GM13976 (cell line): ENCODE measurements at regions not wholly inside any gene's neighbourhood (a gene's known extent, or its start where the extent isn't known, plus 50 kb on each side); places are given as distances from the start of the nearest gene placed in this dataset.
"Not testable (repeated sequence)": the region's sequence is repeated elsewhere in the genome, so short reads cannot be mapped to it uniquely, and the experiment has no call there.

Experiments
- DNase-seq: peaks from one replicate; pipeline ENCODE4 v3.0.0; 2012; ENCODE audit warnings: low spot score
- in situ Hi-C: fragments of 300-500 bp; cut with MboI; formaldehyde crosslinking; loops from one replicate; pipeline ENCODE4 v1.12.0; 2022; ENCODE audit warnings: low sequenced_read_pairs, mixed read lengths, inconsistent platforms; ENCODE audit not compliant: unreplicated experiment
- TF ChIP-seq, protein P1 (sequence below): IDR thresholded peaks from 2 replicates; pipeline ENCODE4 v1.5.1; 2012; ENCODE audit warnings: borderline replicate concordance, mild to moderate bottlenecking; ENCODE audit not compliant: insufficient read depth; ENCODE audit errors: extremely low read depth, missing control alignments, control extremely low read depth

- no peak for DNase-seq
- in situ Hi-C loops: no loop called here
- TF ChIP-seq, protein P1, sequence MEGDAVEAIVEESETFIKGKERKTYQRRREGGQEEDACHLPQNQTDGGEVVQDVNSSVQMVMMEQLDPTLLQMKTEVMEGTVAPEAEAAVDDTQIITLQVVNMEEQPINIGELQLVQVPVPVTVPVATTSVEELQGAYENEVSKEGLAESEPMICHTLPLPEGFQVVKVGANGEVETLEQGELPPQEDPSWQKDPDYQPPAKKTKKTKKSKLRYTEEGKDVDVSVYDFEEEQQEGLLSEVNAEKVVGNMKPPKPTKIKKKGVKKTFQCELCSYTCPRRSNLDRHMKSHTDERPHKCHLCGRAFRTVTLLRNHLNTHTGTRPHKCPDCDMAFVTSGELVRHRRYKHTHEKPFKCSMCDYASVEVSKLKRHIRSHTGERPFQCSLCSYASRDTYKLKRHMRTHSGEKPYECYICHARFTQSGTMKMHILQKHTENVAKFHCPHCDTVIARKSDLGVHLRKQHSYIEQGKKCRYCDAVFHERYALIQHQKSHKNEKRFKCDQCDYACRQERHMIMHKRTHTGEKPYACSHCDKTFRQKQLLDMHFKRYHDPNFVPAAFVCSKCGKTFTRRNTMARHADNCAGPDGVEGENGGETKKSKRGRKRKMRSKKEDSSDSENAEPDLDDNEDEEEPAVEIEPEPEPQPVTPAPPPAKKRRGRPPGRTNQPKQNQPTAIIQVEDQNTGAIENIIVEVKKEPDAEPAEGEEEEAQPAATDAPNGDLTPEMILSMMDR: no peak
Measured at GRCh38 chr2:185284696-185285095, 453.9 kb upstream of the FSIP2 start.

- DNase-seq, in situ Hi-C loops: not testable (repeated sequence)
Measured at GRCh38 chr2:185290012-185290411, 448.6 kb upstream of the FSIP2 start.

- in situ Hi-C loops: no loop called here
- TF ChIP-seq, protein P1: peak; percentile 70
Measured at GRCh38 chr2:185291035-185291647, 447.5 kb upstream of the FSIP2 start.

DNA sequence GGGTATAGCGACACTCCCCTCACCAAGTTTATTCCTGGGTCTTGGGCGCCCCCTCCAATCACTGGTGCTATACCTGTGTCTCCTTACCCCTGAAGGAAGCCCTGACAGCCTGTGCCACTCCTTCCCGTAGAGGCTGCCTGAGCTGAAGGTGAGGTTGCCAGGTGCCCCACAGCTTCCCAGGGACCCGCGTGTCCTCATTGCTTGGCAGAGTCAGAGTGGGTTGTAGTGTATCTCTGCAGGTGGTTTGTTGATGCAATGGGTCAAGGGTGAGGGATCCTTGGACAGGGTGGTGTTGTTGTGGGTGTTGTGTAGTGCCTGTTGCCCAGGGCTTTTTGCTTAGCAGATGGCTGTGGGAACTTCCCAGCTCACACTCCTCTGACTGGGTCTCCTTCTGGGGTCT is 438.7 kb upstream of the FSIP2 start:
- no peak for DNase-seq
- TF ChIP-seq, protein P1: no peak
- in situ Hi-C loops: no loop called here

More at GRCh38 chr2:185291035-185291647, 447.5 kb upstream of the FSIP2 start:
- DNase-seq: no peak

DNA sequence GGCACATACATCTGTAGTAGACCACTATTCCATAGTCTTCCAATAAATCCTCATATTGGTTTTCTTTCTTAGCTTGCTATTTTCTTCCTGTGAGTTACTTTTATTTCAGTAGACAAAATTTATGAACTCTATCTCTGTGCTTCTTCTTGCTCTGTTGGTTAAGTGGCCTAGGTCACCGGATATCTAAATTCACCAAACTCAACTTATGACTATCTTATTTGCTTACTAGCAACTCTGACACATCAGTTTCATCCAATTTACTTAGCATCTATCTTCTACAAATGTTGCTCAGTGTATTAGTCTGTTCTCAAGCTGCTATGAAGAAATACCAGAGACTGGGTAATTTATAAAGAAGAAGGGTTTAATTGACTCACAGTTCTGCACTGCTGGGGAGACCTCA is 432.5 kb upstream of the FSIP2 start:
- in situ Hi-C loops: no loop called here
- TF ChIP-seq, protein P1: no peak

GRCh38 chr2:185316383-185316782 is 422.2 kb upstream of the FSIP2 start:
- TF ChIP-seq, protein P1: no peak
- in situ Hi-C loops: no loop called here
- DNase-seq: peak; percentile 1

More for the DNA sequence above, 432.5 kb upstream of the FSIP2 start:
- no peak for DNase-seq

- DNase-seq: no peak
- TF ChIP-seq, protein P1: no peak
- in situ Hi-C loops: no loop called here
Measured at GRCh38 chr2:185318271-185318724, 420.3 kb upstream of the FSIP2 start.
